GM19239 (cell line): ENCODE measurements at regions not wholly inside any gene's neighbourhood (a gene's known extent, or its start where the extent isn't known, plus 50 kb on each side); places are given as distances from the start of the nearest gene placed in this dataset.
"Not testable (repeated sequence)": the region's sequence is repeated elsewhere in the genome, so short reads cannot be mapped to it uniquely, and the experiment has no call there.

Experiments
- DNase-seq: peaks from one replicate; pipeline ENCODE4 v3.0.0; 2011; ENCODE audit warnings: low spot score; ENCODE audit not compliant: insufficient read length
- FAIRE-seq: peaks from 2 replicates; lab custom pipeline; 2011; peaks lifted over from hg19 to GRCh38; lab: Jason Lieb, UNC

- FAIRE-seq, DNase-seq: not testable (repeated sequence)
Observed at GRCh38 chr16:18263046-18263445, 73.5 kb downstream of the NPIPA8 start.

GRCh38 chr16:18261848-18262247, 74.7 kb downstream of the NPIPA8 start:
- not testable (repeated sequence) for DNase-seq, FAIRE-seq

- FAIRE-seq, DNase-seq: not testable (repeated sequence)
Observed at GRCh38 chr16:18259496-18260176, 76.9 kb downstream of the NPIPA8 start.

GRCh38 chr16:18252943-18253342, 83.6 kb downstream of the NPIPA8 start:
- not testable (repeated sequence) for FAIRE-seq, DNase-seq

GRCh38 chr16:18230505-18230904, 106.0 kb downstream of the NPIPA8 start:
- FAIRE-seq, DNase-seq: not testable (repeated sequence)

- not testable (repeated sequence) for DNase-seq, FAIRE-seq
Observed at GRCh38 chr16:18222054-18223009, 114.2 kb downstream of the NPIPA8 start.

- DNase-seq, FAIRE-seq: not testable (repeated sequence)
Observed at GRCh38 chr16:18217741-18218140, 118.8 kb downstream of the NPIPA8 start.

- FAIRE-seq, DNase-seq: not testable (repeated sequence)
Observed at GRCh38 chr16:18216814-18217213, 119.7 kb downstream of the NPIPA8 start.

- not testable (repeated sequence) for FAIRE-seq
Observed at GRCh38 chr16:18213810-18214209, 122.7 kb downstream of the NPIPA8 start.

GRCh38 chr16:18211505-18211904, 125.0 kb downstream of the NPIPA8 start:
- not testable (repeated sequence) for DNase-seq, FAIRE-seq

More at GRCh38 chr16:18213810-18214209, 122.7 kb downstream of the NPIPA8 start:
- DNase-seq, result not testable (repeated sequence)

GRCh38 chr16:18204786-18205185, 131.8 kb downstream of the NPIPA8 start:
- DNase-seq, FAIRE-seq: not testable (repeated sequence)

GRCh38 chr16:18204309-18204708, 132.2 kb downstream of the NPIPA8 start:
- not testable (repeated sequence) for FAIRE-seq, DNase-seq

GRCh38 chr16:18201511-18201910, 135.0 kb downstream of the NPIPA8 start:
- FAIRE-seq, DNase-seq: not testable (repeated sequence)

- FAIRE-seq, DNase-seq: not testable (repeated sequence)
Observed at GRCh38 chr16:18192389-18192788, 144.1 kb downstream of the NPIPA8 start.

- DNase-seq, FAIRE-seq: not testable (repeated sequence)
Observed at GRCh38 chr16:18190179-18190578, 146.4 kb downstream of the NPIPA8 start.

GRCh38 chr16:18184755-18185154, 151.8 kb downstream of the NPIPA8 start:
- not testable (repeated sequence) for DNase-seq, FAIRE-seq

- DNase-seq, result not testable (repeated sequence)
- FAIRE-seq, result peak; percentile 26
Observed at GRCh38 chr16:18181028-18181427, 155.5 kb downstream of the NPIPA8 start.

- DNase-seq, FAIRE-seq: not testable (repeated sequence)
Observed at GRCh38 chr16:18173945-18174497, 162.5 kb downstream of the NPIPA8 start.

GRCh38 chr16:18162293-18162692, 174.2 kb downstream of the NPIPA8 start:
- FAIRE-seq, result not testable (repeated sequence)

GRCh38 chr16:18161224-18161623, 175.3 kb downstream of the NPIPA8 start:
- peak; percentile 48 for FAIRE-seq
- not testable (repeated sequence) for DNase-seq

More at GRCh38 chr16:18162293-18162692, 174.2 kb downstream of the NPIPA8 start:
- DNase-seq, result not testable (repeated sequence)
